ENCODE measurements at regions not wholly inside any gene's neighbourhood (a gene's known extent, or its start where the extent isn't known, plus 50 kb on each side); places are given as distances from the start of the nearest gene placed in this dataset.

DNA sequence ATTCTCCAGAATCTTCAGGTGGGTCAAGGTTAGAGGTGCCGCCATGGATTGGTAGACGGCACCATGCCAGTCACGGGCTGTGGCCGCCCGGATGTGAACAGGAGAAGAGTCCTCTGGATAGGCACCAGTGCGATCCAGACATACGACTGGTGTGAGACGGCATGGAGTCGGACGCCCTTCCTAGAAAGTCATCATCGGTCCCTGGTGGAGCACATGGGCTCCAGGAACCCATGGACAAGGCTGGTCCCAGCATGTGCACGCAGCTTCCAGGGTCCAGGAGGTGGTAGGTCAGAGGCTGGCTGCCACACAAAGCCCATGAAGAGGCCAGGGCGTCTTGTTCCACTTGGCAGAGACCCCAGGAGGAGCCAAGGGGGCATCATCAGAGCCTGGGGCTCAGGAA, 276.1 kb upstream of the LRRC3B start:
- TF ChIP-seq, protein P1, sequence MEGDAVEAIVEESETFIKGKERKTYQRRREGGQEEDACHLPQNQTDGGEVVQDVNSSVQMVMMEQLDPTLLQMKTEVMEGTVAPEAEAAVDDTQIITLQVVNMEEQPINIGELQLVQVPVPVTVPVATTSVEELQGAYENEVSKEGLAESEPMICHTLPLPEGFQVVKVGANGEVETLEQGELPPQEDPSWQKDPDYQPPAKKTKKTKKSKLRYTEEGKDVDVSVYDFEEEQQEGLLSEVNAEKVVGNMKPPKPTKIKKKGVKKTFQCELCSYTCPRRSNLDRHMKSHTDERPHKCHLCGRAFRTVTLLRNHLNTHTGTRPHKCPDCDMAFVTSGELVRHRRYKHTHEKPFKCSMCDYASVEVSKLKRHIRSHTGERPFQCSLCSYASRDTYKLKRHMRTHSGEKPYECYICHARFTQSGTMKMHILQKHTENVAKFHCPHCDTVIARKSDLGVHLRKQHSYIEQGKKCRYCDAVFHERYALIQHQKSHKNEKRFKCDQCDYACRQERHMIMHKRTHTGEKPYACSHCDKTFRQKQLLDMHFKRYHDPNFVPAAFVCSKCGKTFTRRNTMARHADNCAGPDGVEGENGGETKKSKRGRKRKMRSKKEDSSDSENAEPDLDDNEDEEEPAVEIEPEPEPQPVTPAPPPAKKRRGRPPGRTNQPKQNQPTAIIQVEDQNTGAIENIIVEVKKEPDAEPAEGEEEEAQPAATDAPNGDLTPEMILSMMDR (IDR thresholded peaks at IDR 0.05 in 8 of 11, conservative IDR thresholded peaks at IDR 0.05 in 3 of 11) = no peak
- TF ChIP-seq POLR2A (IDR thresholded peaks at IDR 0.05) = no peak

All from spleen (tissue), 7 donors.